GM19395 (cell line): ENCODE measurements at regions not wholly inside any gene's neighbourhood (a gene's known extent, or its start where the extent isn't known, plus 50 kb on each side); places are given as distances from the start of the nearest gene placed in this dataset.
"Not testable (repeated sequence)": the region's sequence is repeated elsewhere in the genome, so short reads cannot be mapped to it uniquely, and the experiment has no call there.

ENCODE experiments used
- ATAC-seq: cut with Tn5 transposase; IDR thresholded peaks from one replicate; pipeline ENCODE4 v1.9.1; 2021; ENCODE audit warnings: mild to moderate bottlenecking, moderate library complexity; ENCODE audit not compliant: unreplicated experiment

DNA sequence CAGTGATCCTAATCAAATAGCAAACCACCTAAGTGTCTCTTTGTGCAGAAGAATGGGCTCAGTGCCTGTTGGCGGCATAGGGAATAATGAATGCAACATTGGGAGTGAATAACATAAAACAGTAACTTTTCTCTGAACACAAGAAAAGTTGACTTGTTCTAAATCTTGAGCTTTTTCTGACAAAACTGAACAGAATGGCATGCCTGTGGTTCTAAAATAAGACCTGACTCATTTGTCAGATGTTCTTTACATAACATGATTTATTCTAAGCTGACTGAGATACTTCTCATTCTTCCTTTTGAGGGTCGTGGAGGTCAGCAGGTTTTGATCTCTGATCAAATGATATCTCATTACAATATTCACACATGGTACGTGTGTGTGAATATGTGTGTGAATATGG lies 165.4 kb upstream of the WDR1 start:
- ATAC-seq = no peak

GRCh38 chr4:10279261-10279660 lies 162.7 kb upstream of the WDR1 start:
- no peak for ATAC-seq

GRCh38 chr4:10278071-10278470 lies 161.5 kb upstream of the WDR1 start:
- ATAC-seq = no peak

- ATAC-seq = no peak
Observed at GRCh38 chr4:10276152-10276551, 159.6 kb upstream of the WDR1 start.

DNA sequence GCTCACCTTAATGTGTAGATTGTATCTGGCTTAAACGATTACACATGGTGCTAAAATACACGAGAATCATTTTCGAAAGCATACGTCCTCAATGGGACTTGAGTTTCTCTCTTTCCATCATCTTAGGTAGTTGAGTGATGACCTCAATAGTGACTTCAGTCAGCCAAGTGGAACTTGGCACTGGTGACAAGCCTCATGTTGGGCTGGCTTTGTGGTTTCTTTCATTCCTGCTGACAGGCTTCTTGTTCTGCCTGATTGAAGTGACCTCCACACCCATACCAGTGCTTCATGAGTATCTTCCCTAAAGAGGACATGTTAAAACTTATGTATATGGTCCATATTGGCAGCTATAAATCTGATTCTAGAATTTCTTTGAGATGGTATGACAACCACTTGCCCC lies 159.1 kb upstream of the WDR1 start:
- ATAC-seq = no peak

DNA sequence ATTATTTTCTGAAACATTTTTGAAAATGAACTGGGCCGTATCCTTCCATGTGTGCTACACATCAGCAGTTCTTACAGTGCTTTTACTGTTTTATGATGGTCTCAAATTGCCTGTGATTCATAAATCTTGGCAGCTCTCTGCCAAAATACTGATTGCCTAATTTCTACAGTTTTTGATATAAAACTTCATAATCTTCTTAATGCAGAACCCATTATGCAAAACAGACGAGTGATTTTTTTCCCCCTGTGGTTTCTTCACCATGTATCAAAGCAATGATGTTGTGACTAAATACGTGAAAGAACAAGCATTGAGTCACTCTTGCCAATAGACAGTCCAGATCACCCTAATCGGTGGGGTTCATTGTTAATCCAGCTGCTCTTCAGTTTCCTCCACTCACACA lies 156.4 kb upstream of the WDR1 start:
- ATAC-seq = no peak

- no peak for ATAC-seq
Observed at GRCh38 chr4:10272511-10272910, 155.9 kb upstream of the WDR1 start.

DNA sequence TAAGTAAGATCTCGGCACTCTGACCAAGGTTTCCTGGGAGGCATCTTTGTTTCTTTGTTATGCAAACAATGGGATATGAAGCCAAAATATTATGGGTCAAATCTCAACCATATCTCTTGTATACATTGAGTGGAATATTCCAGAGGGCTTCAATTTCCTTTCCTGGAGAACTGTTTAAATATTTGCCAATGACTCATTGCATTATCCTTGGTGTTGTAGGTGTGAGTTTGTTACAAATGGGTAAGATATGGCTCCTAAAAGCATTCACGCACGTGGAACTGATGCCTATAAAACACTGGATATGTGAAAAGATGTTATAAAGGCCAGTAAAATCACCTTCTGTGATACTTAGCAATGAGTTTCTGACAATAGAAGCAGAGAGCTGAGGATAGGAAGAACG lies 150.5 kb upstream of the WDR1 start:
- ATAC-seq = no peak

DNA sequence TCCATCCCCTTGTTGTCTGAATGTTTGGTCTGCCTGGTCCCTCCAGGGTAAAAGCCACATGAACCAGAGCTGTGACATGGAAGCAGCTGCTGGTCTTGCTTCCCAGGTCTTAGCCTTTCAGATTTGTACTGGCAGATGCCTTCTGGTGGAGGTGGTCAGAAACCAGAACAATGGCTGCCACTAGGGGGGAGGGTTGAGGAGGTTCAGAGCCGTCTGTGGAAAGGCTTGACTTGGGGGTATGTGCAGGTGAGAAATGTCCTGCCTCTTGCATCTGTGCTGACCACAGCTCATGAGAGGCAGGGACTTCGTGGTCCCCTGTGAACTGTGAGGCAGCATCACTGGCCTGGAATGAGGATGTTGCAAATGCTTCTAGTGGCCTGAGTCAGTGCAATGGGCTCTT lies 144.2 kb upstream of the WDR1 start:
- ATAC-seq = no peak

- no peak for ATAC-seq
Observed at GRCh38 chr4:10259976-10260375, 143.4 kb upstream of the WDR1 start.

- no peak for ATAC-seq
Observed at GRCh38 chr4:10256203-10256602, 139.6 kb upstream of the WDR1 start.

GRCh38 chr4:10253765-10254164 lies 137.2 kb upstream of the WDR1 start:
- no peak for ATAC-seq

GRCh38 chr4:10245751-10246150 lies 129.2 kb upstream of the WDR1 start:
- ATAC-seq = no peak

GRCh38 chr4:10243856-10244255 lies 127.3 kb upstream of the WDR1 start:
- ATAC-seq = no peak

DNA sequence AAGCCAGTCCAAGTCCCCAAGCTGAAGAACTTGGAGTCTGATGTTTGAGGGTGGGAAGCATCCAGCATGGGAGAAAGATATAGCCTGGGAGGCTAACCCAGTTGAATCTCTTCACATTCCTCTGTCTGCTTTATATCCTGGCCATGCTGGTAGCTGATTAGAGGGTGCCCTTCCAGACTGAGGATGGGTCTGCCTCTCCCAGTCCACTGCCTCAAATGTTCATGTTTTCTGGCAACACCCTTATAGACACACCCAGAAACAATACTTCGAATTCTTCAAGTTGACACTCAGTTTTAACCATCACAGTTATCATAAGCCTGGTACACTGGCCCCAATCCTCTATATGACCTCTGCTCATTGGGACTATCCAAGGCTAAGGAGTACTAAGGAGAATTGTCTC lies 124.1 kb upstream of the WDR1 start:
- ATAC-seq = no peak

GRCh38 chr4:10239982-10240654 lies 123.5 kb upstream of the WDR1 start:
- ATAC-seq = no peak

DNA sequence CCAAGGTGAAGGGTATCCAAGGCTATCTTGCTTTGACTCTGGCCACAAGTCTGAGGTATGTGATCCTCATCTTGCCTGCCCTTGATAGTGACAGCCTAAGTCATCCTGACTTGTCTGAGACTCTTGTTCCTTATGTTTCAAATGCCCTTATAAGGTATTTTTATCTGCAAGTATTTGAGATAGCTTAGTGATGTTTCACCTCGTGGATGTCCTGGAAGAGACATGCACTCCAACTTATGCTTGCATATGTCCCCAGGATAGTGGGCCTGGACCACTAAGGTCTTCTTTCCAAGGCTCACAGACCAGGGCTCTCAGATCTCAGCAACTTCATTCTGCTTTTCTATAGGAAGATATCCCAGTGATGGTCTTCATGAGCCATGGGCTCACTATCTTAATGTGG lies 120.5 kb upstream of the WDR1 start:
- no peak for ATAC-seq

DNA sequence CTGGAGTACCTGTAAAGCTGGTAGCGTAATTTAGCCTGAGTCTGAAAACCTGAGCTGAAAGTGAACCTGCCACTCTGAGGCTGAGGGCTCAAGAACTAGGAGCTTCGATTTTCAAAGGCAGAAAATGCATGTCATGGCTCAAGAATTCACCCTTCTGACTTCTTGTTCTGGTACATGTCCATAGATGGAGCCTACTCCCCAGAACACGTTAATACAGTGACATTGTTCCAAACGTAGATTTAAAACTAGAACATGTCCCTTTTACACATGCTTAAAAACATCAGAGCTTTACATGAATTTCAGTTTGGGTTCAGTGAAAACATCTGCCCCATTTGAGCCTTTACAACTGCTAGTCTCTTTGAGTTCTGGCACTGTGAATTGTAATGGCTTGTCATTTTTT lies 115.5 kb upstream of the WDR1 start:
- no peak for ATAC-seq

DNA sequence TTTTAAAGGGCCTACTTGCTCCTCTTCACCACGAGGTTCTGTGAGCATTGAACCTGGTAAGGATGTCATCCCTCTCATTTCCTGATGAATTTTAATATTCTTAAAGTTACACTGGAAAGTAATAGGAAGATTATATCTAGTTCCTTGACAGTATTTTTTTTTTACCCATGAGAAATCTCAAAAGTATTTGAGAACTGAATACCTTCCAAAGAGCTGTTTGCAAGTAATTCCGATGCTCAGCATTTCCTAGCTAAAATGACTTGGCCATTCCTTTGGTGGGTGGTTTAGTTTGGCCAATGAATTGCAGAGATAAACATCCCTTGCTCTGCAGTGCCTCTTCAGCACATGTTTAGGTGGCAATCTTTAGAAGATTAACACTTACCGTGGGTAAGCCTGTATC lies 110.2 kb upstream of the WDR1 start:
- no peak for ATAC-seq

DNA sequence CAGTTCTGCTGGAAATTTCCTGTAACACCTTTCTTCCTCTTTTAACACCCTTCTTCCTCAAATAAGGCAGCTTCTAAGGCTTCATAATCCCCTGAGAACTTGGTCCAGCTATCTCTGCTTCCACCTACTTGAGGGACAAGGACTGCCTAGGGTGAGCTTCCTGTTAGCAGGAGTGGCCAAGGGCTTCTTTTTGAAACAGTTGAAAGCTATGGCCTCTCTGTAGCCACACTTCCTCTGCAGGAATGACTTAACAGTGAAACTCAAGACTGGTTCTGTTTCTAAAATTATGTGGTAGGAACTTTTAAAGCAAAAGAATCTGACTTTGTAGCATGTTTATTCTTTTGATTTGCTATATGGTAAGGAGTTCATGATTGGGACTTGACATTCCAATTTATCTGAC lies 108.5 kb upstream of the WDR1 start:
- ATAC-seq = no peak

- ATAC-seq = no peak
Observed at GRCh38 chr4:10223782-10224181, 107.2 kb upstream of the WDR1 start.

- not testable (repeated sequence) for ATAC-seq
Observed at GRCh38 chr4:10213481-10213880, 96.9 kb upstream of the WDR1 start.

- ATAC-seq = no peak
Observed at GRCh38 chr4:10212901-10213300, 96.3 kb upstream of the WDR1 start.
